ENCODE measurements at regions not wholly inside any gene's neighbourhood (a gene's known extent, or its start where the extent isn't known, plus 50 kb on each side); places are given as distances from the start of the nearest gene placed in this dataset.

DNA sequence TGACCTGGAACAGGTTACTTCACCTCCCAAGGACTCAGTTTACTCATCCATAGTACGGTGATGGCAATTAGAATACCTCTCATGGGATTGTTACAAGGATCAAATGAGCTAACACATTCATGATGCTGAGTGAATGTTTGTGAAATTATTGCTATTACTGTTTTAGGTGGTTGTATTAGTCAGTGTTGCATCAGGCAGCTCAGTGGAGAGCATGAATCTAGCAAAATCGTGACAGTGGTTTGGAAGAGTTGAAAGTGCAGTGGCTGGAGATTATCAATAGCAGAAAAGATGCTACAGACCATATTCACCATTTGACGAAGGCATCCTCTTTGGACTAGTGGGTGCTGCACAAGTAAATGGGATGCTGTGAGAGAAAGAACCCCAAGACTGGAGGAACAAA lies 50.4 kb upstream of the CTNNBL1 start:
- no peak for DNase-seq (ENCODE audit: low read depth in 2 of 2)

DNA sequence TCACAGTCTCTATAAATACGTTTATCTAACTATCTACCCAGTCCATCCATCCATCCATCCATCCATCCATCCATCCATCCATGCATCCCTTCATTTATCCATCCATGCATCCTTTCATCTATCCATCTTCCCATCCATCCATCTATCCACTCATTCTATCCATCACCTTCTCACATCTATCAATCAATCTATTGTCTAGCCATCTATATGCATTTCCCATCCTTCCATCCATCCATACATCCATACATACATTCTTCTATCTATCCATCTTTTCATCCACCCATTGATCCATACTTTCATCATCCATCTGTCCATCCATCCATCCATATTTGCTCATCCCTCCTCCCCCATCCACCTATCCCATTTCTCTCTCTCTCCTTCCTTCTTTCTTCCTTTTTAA lies 51.6 kb upstream of the CTNNBL1 start:
- DNase-seq (ENCODE audit: low read depth in 2 of 2) = no peak

DNA sequence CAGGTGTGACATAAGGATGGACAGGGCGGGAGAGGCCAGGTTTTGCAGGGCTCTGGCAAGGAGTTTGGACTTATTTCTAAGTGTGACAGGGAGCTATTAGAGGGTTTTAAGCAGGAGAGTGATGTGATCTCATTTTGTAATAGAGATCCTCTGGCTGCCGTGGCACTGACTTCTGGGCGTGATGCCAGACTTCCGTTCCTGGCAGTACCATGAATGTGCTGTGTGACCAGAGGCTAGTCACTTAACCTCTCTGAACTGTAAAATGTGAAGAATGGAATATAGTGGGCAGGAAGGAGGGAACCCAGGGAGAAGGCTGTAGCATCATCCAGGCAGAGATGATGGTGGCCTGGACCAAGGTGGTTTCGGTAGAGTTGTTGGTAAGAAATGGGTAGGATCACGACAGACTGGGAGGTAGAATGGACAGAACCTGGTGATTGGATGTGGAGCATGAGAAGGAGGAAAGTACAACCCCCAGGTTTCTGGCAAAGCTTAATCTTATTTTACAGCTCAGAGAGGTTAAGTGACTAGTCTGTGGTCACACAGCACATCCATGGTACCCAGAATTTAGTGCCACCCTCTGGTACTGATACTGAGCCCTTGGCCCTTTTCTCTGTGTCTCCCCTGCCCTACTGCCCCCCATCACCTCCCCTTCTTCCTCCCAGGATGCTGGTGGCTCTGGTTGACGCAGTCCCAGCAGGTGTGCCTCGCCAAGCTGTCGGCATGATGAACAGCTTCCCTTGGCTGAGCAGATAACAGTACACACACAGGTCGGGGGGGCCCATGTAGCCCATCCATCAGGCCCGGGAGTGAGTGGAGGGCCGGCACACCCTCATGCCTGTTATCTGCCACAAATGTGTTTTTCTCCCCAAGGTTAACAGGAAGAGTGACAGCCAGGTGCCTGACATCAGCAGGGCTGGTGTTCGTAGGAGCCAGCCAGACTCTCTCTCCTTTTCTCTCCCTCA lies 52.9 kb upstream of the CTNNBL1 start:
- no peak for DNase-seq (ENCODE audit: low read depth in 2 of 2)

DNA sequence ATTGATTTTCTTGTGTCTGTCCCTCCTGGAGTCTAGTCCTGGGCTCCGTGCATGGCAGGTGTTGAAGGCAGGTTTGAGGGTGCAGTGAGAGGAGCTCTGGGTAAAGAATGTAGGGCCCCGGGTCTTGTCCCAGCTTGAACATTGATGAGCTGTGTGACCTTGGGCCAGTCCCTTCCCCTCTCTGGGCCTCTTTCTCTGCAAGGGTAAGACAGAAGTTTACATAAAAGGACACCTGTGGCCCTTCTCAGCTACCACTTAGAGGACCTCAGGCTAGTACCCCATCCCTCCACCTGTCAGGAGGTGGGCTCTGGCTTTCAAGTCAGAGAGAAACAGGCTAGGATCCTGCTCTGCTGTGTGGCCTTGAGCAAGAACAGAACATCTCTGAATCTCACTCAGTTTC lies 55.3 kb upstream of the CTNNBL1 start:
- DNase-seq (ENCODE audit: low read depth in 2 of 2) = no peak

DNA sequence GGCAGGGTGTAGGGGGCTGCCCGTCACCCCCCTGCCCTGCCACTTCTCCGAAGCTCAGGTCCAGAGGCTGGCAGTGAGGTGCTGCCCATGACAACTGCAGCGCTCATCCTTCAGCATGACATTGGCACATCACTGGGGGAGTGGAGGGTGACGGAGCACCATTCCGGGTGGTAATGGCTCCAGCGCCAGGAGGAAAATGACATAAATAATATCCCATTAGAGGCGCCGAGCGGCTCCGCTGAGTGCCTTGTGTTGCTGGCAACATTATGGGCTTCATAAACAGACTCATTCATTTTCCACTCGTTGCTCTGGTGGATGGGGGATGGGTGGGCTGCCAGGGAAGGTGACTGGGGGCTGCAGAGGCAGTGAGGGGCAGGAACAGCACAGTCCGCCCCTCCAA lies 56.9 kb upstream of the CTNNBL1 start:
- no peak for DNase-seq (ENCODE audit: low read depth in 2 of 2)

DNA sequence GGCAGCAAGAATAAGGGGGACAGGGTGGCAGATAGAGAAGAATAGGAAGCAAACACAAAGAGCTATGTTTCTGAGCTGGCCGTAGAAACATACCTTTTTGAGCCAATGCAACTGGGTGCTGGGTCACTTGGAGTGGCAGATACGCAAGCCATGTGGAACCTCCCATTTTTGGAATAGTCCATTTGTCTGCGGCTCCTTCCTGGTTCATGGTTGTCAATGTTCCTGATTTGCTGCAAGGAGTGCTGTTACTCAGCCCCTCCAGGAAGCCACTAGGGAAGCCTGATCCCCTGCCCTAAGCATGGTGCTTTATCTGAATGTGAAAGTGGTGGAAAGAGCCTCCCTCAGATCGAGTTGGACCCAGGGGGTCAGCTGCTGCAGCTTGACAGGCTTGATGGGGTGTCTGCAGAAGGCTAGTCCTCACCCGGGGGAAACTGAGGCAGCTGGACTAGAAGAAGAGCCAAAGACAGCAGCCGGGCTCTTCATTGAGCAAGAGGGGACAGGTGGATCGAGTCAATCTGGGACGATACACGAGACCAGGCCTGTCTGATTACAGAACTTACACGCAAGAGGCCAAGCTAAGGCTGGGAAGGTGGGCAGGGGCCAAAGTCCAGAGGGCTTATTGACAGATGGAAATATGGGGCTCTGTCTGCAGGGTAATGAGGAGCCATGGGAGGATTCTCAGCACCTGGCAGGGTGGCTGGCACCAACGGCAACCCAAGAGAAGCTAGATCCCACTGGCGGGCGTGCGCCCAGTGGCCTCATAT lies 57.4 kb upstream of the CTNNBL1 start:
- DNase-seq (ENCODE audit: low read depth in 2 of 2) = no peak

DNA sequence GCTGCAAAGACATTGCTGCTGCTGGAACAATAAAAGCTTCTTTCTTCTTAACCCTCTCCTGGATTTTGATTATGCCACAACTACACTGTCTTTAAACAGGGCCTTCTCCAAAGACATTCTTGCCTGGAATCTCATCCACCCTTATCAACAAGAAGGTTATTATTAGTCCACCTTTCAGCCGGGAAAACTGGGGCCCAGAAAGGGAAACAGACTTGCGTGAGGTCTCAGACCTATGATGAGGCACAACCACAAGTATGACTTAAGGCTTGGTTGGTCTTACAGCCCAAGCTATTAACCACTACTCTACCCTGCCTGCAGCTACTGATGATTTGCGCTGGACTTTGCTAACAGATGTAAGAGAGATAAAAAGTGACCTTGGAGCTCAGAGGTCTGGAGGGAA lies 62.8 kb upstream of the CTNNBL1 start:
- no peak for DNase-seq (ENCODE audit: low read depth in 2 of 2)

DNA sequence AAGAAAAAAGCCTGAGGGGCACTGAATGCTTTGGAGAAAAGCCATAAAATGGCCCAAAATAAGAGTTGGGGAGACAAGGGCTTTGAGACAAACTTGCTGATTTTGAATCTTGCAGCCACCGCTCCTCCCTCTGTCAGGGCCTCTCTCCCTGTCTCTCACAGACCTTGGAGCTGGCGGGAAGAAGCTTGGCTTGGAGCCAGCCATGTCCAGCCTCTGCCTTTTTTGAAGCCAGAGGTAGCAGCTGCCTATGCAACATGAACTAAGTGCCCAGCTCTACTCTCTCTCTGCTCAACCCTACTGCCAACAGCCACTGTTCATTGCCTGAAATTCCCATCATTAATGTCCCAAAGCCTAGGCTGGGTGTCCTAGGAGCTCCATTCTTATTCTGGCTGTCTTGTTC lies 63.7 kb upstream of the CTNNBL1 start:
- DNase-seq (ENCODE audit: low read depth in 2 of 2) = no peak

DNA sequence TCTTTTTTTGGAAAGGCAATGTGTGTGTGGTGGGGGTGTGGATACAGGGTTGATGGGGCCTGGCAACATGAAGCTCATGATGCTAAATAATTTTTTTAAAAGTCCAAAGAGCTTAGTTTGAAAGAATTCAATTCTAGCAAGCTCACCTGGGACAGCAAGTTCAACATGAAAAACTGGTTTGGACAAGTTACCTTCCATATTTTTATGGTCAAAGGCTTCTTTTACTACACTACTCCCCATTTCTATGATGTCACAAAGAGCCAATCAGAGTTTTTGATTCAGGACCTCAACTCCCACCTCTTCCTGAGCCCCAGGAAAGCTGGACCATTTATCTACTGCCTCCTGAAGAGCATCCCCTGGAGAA lies 66.1 kb upstream of the CTNNBL1 start:
- DNase-seq (ENCODE audit: low read depth in 2 of 2) = no peak

DNA sequence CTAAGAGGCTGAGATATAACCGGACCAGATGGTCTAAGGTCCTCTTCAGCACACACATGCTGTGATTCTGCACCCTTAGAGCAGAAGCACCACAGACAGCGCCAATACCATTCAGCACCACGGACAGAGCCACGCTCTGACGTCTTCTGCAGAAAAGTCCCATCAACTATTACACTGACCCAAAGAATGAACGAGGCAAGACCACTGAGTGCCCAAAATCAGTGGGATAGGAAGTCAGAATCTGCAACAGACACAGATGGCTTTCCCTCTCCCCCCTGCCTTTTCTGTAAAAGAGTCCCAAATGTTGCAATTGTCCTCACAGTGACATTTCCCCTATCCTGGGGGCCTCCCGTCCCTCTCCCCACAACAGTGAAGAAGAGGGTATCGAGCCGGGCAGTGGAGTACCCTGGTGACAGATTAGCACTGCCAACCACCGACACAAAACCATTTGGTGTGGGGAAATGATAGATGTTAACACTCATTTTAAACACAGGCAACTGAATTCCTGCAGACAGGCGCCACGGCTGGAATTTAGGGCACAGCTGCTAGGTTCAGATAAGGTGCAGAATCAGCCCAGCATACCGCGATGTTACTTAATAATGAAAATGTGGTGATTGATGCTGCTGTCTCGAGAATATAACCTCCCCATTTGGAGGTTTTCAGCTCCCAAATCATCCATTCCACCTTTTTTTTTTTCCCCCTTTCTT lies 66.6 kb upstream of the CTNNBL1 start:
- no peak for DNase-seq (ENCODE audit: low read depth in 2 of 2)

DNA sequence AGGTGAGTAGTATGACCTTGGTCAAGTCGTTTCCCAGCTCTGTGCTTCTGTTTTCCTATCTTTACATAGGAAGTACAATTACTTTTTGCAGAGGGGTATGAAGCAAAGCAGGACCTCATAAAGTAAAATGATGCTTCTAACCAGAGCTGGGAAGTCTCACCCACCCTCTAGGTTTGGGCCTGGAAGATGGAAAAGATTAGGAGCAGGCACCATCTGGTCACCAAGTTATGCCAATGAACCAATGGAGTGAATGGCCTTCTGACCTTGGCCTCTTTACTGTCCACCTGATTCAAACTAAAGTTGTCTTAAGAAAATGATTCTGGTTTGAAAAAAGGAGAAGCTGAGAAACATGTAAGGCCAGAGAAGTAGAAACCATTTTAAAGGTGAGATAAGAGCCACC lies 68.9 kb upstream of the CTNNBL1 start:
- DNase-seq (ENCODE audit: low read depth in 2 of 2) = no peak

DNA sequence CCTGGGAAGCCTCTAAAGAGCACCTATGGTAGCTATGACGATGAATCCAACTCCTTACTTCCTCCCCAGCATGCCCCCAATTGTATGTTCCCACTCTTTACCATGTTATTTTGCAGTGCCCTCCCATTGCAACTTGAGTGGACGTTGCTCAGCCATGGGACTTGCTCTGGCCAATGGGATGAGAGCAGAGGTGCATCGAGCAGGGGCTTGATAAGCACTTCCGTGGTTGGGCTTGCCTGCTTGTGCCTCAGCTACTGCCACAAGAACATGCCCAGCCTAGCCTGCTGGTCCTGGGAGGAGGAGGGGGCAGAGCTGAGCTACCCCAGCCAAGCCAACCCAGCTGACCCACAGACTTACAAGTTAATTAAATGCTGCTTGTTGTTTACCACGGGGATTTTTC lies 71.1 kb upstream of the CTNNBL1 start:
- DNase-seq (ENCODE audit: low read depth in 2 of 2) = no peak

DNA sequence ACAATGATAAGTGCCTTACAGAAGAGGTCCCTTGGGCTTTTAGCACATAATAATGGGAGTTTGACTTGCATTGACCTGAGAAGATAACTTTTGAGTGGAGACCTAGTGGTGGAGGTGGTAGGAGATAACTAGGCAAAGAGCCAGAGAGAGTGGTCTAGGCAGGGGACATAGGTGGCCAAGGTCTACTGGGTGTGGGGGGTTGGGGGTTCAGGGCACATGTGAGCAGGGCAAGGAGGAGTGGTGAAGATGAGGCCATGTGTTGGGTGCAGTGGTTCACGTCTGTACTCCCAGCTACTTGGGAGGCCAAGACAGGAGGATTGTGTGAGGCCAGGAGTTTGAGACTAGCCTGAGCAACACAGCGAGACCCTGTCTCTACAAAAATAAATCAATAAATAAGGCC lies 74.3 kb upstream of the CTNNBL1 start:
- no peak for DNase-seq (ENCODE audit: low read depth in 2 of 2)

DNA sequence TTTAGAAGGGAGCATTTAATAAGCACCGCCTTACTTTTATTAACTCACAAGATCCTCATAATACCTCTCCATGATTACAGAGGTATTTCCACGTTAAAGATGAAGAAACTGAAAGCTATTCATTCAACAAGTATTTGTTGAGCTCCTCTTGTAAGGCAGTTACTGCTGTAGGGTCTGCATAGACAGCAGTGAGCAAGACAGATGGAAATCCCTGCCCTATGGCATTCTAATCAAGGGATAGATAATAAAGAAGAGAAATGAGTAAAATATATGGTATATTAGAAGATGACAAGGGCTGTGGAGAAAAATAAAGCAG lies 77.8 kb upstream of the CTNNBL1 start:
- no peak for DNase-seq (ENCODE audit: low read depth in 2 of 2)

DNA sequence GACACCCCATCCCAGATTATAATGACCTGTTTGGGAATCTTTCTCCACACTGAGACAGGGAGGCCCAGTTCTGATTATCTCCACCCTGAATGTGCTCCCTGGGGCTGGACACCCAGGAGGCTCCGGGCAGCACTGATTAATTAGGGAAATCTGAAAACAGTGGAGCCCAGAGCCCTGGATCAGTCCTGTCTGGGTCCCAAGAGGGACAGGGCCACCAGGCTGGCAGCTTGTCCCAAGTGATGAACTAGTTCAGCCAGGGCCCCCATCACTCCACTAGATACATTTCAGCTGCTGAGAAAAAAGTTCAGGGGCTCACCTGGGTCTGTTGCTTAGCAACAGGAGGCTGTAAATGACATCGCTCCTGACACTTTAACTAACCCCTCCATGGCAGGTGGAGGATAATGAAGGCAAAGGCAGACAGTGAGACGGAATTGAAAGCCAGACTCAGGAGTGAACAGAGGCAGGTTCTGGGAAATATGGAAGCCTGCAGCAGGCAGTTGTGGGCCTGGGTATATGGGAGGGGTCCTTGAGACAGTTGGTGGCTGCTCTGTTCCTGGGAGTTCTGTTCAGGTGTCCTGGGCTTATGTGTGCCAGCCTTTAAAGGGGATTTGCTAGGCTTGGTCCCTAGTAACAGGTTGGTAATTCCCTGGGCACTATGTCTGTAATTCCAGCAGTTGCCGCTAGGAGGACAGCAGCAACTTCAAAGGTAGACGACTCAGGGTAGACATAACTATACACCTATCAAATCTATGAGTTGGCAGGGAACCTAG lies 78.3 kb upstream of the CTNNBL1 start:
- peak in 1 of 2 donors; percentile 36 for DNase-seq (ENCODE audit: low read depth in 2 of 2)

DNA sequence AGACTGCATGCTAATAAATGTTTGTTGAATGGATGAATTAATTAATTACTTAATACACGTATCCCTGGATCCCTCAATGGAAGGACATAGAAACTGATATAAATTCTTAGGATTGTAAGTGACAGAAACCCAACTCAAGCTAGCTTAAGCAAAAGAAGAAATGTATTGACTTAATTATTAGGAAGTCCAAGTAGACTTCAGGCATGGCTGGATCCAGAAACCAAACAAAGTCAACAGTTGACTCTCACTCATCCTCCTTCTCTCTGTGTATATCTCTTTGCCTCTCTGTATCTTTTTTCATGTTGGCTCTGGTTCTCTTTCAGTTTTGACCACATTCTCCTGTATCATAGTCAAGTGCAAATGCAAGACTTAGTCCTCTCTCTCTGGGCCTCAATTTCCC lies 82.0 kb upstream of the CTNNBL1 start:
- DNase-seq (ENCODE audit: low read depth in 2 of 2) = no peak

DNA sequence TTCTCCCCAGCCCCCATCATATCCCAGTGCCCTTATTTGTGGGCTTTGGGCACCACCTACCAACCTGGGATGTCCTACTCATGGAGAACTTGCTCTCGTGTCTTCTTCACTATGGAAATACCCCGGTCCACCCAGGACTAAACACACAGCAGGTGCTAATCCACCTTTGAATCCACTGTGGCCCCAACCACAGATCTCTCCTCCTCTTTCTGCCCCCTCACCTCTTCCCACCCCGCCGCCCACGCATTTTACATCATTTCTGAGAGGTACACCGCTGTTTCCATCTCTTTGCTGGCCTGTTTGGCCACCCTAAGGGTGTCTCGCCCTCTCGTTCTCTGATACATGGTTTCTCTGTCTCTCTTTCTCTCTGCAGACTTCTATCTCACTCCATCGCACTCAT lies 82.5 kb upstream of the CTNNBL1 start:
- no peak for DNase-seq (ENCODE audit: low read depth in 2 of 2)

DNA sequence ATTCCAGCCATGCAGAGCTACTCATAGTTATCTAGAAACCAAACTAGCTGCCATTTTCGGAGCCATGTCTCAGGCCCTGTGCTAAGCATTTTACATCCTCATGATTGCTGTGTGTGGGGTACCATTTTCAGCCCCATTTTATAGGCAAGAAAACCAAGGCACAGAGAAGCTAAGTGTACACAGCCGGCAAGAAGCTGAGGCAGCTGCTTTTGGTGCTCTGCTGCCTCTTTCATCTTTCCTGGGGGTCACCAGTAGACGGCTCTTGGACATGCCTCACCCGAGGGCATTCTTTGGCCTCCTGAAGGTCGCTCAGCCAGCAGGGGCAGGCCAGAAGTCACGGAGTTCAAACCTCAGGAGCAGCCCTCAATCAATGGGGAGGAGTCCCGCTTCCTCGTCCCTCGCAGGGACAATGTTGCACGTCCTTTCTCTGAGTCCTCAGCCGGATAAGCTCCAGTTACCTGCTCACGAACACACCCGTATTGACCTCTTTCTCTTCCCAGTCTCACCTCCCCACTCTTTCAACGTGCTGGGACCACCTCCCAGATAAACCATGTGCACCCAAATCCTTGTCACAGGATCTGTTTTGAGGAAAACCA lies 82.6 kb upstream of the BLCAP start:
- no peak for DNase-seq (ENCODE audit: low read depth in 2 of 2)

DNA sequence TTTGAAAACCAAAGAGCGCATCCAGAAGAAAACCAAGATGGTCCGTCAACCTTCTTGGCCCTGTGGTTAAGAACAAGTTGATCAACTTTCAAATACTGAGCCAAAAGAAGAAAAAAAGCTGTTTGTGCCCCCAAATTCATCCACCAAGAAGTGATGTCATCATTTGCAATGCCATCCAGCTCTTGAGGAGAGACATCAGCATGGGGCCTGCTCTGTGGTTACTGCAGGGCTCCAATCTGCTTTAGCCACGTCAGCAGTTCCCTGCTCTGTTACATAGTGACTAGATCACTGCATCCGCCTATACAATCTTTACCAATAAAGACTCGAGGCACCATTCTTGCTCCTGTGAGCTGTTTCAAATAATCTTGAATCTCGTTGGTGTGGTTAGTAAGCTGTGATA lies 75.0 kb upstream of the BLCAP start:
- DNase-seq (ENCODE audit: low read depth in 2 of 2) = no peak

DNA sequence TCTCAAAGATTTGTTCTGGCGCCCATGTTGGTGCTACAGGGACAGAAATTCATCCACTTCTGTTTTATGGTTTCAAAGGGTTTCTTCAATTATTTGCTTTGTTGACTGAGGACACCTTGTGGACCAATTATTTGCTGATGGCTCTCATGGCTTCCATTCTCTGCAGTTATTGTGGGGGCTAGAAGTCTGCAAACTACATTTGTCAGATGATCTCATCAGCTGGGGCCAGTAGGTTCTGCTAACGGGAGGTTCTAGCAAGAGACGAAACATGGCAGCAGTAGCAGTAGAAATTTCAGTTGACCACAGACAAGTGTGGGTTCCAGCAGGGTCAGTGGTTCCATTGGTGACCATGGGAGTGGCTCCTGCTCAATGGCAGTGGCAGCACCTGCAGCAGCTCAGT lies 72.8 kb upstream of the BLCAP start:
- no peak for DNase-seq (ENCODE audit: low read depth in 2 of 2)

DNA sequence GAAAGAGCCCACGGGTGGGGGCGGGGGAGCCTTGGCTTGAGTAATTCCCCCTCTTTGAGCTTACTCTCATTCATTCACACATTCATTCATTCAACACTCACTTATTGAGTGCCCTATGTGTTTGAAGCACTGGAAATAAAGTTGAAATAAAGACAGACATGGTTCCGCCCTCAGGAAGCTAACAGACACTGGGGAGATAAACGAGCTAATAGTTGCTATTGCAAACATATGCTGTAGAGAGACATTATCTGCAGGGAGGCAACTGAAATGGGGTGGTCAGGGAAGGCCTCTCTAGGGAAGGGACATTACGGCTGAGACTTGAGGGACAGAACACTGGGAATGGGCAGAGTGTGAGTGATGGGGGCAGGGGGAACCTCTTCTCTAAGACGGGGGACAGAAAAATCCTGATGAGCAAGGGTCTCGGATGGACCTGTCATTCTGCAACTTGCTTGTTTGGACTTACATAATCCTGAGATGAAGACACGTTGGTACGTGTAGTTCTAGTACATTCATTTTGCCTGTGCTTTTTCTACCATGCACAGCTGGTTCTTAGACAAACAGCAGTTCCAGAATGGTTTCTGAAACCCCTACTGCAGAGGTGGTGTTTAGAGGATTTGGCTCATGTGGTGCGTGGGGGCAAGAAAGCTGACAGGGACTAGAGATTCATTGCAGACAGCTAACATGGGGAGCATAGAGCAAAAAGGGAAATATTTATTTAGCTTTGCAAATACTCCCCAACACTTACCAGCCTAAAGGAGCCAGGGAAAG lies 71.1 kb upstream of the BLCAP start:
- DNase-seq (ENCODE audit: low read depth in 2 of 2) = no peak
